Smooth muscle cell (in vitro differentiated cells): ENCODE measurements at regions not wholly inside any gene's neighbourhood (a gene's known extent, or its start where the extent isn't known, plus 50 kb on each side); places are given as distances from the start of the nearest gene placed in this dataset.

Experiments used
- DNase-seq: peaks from one replicate; lab custom pipeline; 2025; ENCODE audit not compliant: unreplicated experiment; lab: John Stamatoyannopoulos, UW
- H2AFZ ChIP-seq: fragments of 200-600 bp; sonication (generic); 2 replicates; pipeline ENCODE4 v1.6.0; 2016; ENCODE audit warnings: antibody characterized with exemption, low read depth, mild to moderate bottlenecking
- H3F3A ChIP-seq: fragments of 200-600 bp; sonication (generic); 2 replicates; pipeline ENCODE4 v1.6.0; 2017; ENCODE audit warnings: antibody characterized with exemption, low read depth
- H3K27ac ChIP-seq: fragments of 200-600 bp; sonication (generic); 2 replicates; pipeline ENCODE4 v1.5.1; 2016; ENCODE audit warnings: low read depth, mild to moderate bottlenecking
- H3K27me3 ChIP-seq: fragments of 200-600 bp; sonication (generic); 2 replicates; pipeline ENCODE4 v1.6.1; 2016; ENCODE audit warnings: low read depth, mild to moderate bottlenecking
- H3K36me3 ChIP-seq: fragments of 200-600 bp; sonication (generic); 2 replicates; pipeline ENCODE4 v1.5.1; 2016; ENCODE audit warnings: low read depth
- H3K4me1 ChIP-seq: fragments of 200-600 bp; sonication (generic); 2 replicates; pipeline ENCODE4 v1.5.1; 2016; ENCODE audit warnings: low read depth
- H3K4me2 ChIP-seq: fragments of 200-600 bp; sonication (generic); 2 replicates; pipeline ENCODE4 v1.6.0; 2016; ENCODE audit warnings: mild to moderate bottlenecking
- H3K4me3 ChIP-seq: fragments of 200-600 bp; sonication (generic); 2 replicates; pipeline ENCODE4 v1.5.1; 2016; ENCODE audit warnings: mild to moderate bottlenecking
- H3K79me2 ChIP-seq: fragments of 200-600 bp; sonication (generic); 2 replicates; pipeline ENCODE4 v1.6.0; 2016; ENCODE audit warnings: low read depth, mild to moderate bottlenecking
- H3K9ac ChIP-seq: fragments of 200-600 bp; sonication (generic); 2 replicates; pipeline ENCODE4 v1.6.0; 2016; ENCODE audit warnings: low read depth
- H3K9me3 ChIP-seq: fragments of 200-600 bp; sonication (generic); replicated peaks from 2 replicates; pipeline ENCODE4 v1.5.1; 2016; ENCODE audit warnings: low read depth
- H4K20me1 ChIP-seq: fragments of 200-600 bp; sonication (generic); 2 replicates; pipeline ENCODE4 v1.6.0; 2016; ENCODE audit warnings: low read depth
- WGBS: methylation state at CpG from one replicate; pipeline ENCODE4 v1.1.7; 2016; ENCODE audit warnings: low lambda C conversion rate; 5-methylcytosine and 5-hydroxymethylcytosine counted together
- TF ChIP-seq, protein P1 (sequence below): fragments of 200-600 bp; sonication (generic); IDR thresholded peaks from 2 replicates; pipeline ENCODE4 v1.5.1; 2017; ENCODE audit warnings: borderline replicate concordance, mild to moderate bottlenecking, antibody characterized with exemption; ENCODE audit not compliant: insufficient read depth, poor library complexity, severe bottlenecking

DNA sequence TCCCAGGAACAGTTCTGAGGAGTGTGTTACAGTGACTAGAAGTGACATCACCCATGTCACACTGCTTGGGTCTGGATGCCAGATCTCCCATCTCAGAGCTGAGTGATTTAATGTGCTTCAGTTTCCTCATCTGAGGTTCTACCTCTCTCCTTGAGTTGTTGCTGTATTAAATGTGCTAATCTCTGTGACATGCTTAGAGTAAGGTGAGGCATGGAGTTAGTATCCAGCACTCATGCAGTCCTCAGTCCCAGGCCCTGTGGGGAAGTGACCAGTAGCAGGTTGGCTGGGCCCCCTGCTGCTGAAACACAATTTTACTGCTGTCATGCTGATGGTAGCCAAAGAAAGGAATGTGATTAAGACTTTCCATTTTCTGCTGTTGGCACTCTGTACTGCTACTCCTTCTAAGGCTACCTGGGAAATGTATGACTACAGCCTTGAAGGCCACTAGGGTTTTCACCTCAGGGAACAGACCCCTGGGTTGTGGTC is 639.6 kb downstream of the MID1IP1 start:
- H3K4me3 ChIP-seq = no peak overlapping the region
- no peaks in the 10 kb centered on the region for H3K4me1 ChIP-seq
- H3K27me3 ChIP-seq = no peaks in the 10 kb centered on the region
- H3K36me3 ChIP-seq = no peaks in the 10 kb centered on the region
- no peaks in the 10 kb centered on the region for H4K20me1 ChIP-seq
- H2AFZ ChIP-seq = no peak overlapping the region
- H3K9me3 ChIP-seq = no peaks in the 10 kb centered on the region
- H3K9ac ChIP-seq = no peak overlapping the region
- DNase-seq = no peak
- TF ChIP-seq, protein P1, sequence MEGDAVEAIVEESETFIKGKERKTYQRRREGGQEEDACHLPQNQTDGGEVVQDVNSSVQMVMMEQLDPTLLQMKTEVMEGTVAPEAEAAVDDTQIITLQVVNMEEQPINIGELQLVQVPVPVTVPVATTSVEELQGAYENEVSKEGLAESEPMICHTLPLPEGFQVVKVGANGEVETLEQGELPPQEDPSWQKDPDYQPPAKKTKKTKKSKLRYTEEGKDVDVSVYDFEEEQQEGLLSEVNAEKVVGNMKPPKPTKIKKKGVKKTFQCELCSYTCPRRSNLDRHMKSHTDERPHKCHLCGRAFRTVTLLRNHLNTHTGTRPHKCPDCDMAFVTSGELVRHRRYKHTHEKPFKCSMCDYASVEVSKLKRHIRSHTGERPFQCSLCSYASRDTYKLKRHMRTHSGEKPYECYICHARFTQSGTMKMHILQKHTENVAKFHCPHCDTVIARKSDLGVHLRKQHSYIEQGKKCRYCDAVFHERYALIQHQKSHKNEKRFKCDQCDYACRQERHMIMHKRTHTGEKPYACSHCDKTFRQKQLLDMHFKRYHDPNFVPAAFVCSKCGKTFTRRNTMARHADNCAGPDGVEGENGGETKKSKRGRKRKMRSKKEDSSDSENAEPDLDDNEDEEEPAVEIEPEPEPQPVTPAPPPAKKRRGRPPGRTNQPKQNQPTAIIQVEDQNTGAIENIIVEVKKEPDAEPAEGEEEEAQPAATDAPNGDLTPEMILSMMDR = no peak
- H3F3A ChIP-seq = no peaks in the 10 kb centered on the region
- no peaks in the 10 kb centered on the region for H3K79me2 ChIP-seq
- H3K27ac ChIP-seq = no peak overlapping the region
- no peak overlapping the region for H3K4me2 ChIP-seq

DNA sequence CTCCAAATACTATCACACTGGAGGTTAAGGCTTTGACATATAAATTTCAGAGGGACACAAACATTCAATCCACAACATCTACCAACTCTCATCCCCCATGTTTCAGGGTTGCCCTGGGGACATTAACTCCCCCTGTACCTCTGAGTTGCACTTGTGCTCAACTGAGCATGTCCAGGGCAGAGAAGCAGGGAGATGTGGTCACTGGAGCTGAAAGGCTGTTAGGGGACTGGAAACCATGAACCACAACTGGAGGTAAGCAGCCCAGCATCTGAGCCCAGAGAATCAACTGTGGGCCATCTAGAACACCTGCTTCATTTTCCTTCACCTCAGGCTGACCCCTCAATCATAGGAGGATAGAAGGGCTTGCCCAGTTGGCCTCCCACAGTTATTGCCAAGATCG is 641.1 kb downstream of the MID1IP1 start:
- no peak overlapping the region for H3K4me3 ChIP-seq
- DNase-seq = no peak
- no peaks in the 10 kb centered on the region for H3K27me3 ChIP-seq
- no peak overlapping the region for H3K9ac ChIP-seq
- H3K4me2 ChIP-seq = no peak overlapping the region
- H2AFZ ChIP-seq = no peak overlapping the region
- no peaks in the 10 kb centered on the region for H3K4me1 ChIP-seq
- no peaks in the 10 kb centered on the region for H3K9me3 ChIP-seq
- TF ChIP-seq, protein P1 = no peak
- no peak overlapping the region for H3K27ac ChIP-seq
- no peaks in the 10 kb centered on the region for H3K36me3 ChIP-seq
- no peaks in the 10 kb centered on the region for H3F3A ChIP-seq
- no peaks in the 10 kb centered on the region for H4K20me1 ChIP-seq
- 96% methylated on average over 1 of the region's 1 CpG for WGBS
- no peaks in the 10 kb centered on the region for H3K79me2 ChIP-seq

DNA sequence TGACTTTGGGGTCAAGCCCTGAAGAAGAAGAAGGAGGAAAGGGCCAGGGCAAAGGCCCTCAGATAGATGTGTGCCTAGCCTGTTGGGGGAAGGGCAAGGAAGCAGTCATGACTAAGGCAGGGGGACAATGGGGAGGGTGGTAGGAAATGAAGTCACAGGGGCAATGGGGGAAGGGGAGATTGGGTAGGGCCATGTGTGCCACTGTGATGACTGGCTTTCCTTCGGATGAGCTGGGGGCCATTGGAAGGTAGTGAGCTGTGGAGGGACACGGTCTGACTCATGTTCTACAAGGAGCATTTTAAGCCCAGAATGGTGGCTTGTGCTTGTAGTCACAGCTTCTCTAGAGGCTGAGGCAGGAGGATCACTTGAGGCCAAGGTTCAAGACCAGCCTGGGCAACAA is 642.0 kb downstream of the MID1IP1 start:
- Histone ChIP-seq H3K36me3 (no peaks in the 10 kb centered on the region), H3K4me1 (no peaks in the 10 kb centered on the region), H3K27me3 (no peaks in the 10 kb centered on the region), H3K9me3 (no peaks in the 10 kb centered on the region), H3F3A (no peaks in the 10 kb centered on the region), H3K27ac (no peak overlapping the region), H3K4me3 (no peak overlapping the region), H2AFZ (no peak overlapping the region), H3K79me2 (no peaks in the 10 kb centered on the region), H3K4me2 (no peak overlapping the region), H3K9ac (no peak overlapping the region), H4K20me1 (no peaks in the 10 kb centered on the region)
- WGBS = 78% methylated on average over 2 of the region's 2 CpGs
- TF ChIP-seq, protein P1 = no peak
- no peak for DNase-seq

GRCh38 chrX:39445336-39445735 is 644.1 kb downstream of the MID1IP1 start:
- no peak overlapping the region for H3K4me3 ChIP-seq
- H3K79me2 ChIP-seq = no peaks in the 10 kb centered on the region
- TF ChIP-seq, protein P1 = peak; percentile 41
- H3K4me2 ChIP-seq = no peak overlapping the region
- H4K20me1 ChIP-seq = no peaks in the 10 kb centered on the region
- DNase-seq = no peak
- WGBS = 64% methylated on average over 4 of the region's 4 CpGs
- no peak overlapping the region for H2AFZ ChIP-seq
- H3K9me3 ChIP-seq = no peaks in the 10 kb centered on the region
- no peaks in the 10 kb centered on the region for H3K36me3 ChIP-seq
- no peaks in the 10 kb centered on the region for H3F3A ChIP-seq
- no peaks in the 10 kb centered on the region for H3K27me3 ChIP-seq
- H3K27ac ChIP-seq = no peak overlapping the region
- no peaks in the 10 kb centered on the region for H3K4me1 ChIP-seq
- H3K9ac ChIP-seq = no peak overlapping the region
